SK-N-SH (cell line): ENCODE measurements at regions not wholly inside any gene's neighbourhood (a gene's known extent, or its start where the extent isn't known, plus 50 kb on each side); places are given as distances from the start of the nearest gene placed in this dataset.

Source experiments
- CTCF ChIA-PET: fragments of 300-600, 350-600 bp; formaldehyde crosslinking; extraction: SDS; loops from one replicate; lab custom pipeline; 2021; lab: Yijun Ruan, JAX
- POLR2A ChIA-PET: fragments of 350-600 bp; sonication (Branson Sonifier 250); formaldehyde crosslinking; extraction: SDS; loops from one replicate; lab custom pipeline; 2020; ENCODE audit warnings: antibody characterized with exemption, inconsistent platforms; lab: Yijun Ruan, JAX
- DNase-seq: peaks from one replicate; pipeline ENCODE4 v3.0.0; 2012
- H2AFZ ChIP-seq: fragments of 200-600 bp; sonication (generic); 2 replicates; pipeline ENCODE4 v1.8.1; 2016; ENCODE audit warnings: antibody characterized with exemption, mild to moderate bottlenecking, low read depth
- H3F3A ChIP-seq: fragments of 200-600 bp; sonication (generic); replicated peaks from 2 replicates; pipeline ENCODE3; 2016; ENCODE audit warnings: antibody characterized with exemption, mild to moderate bottlenecking; ENCODE audit not compliant: insufficient read depth
- H3K27ac ChIP-seq, 2 experiments: fragments of 200-500 bp in 1 of 2; fragments of 200-600 bp in 1 of 2; sonication (Bioruptor generic) in 1 of 2; sonication (generic), shearing (Covaris generic) in 1 of 2; 2 replicates each; pipeline versions ENCODE4 v1.5.1 to v1.6.1; 2014 to 2016; ENCODE audit warnings: low read depth in 2 of 2, inconsistent platforms in 1 of 2, low read length in 1 of 2, mild to moderate bottlenecking in 1 of 2, mixed read lengths in 1 of 2
- H3K27me3 ChIP-seq: fragments of 200-600 bp; sonication (generic), shearing (Covaris generic); 2 replicates; pipeline ENCODE4 v1.6.1; 2016; ENCODE audit warnings: mixed run types; ENCODE audit not compliant: insufficient read depth
- H3K36me3 ChIP-seq, 2 experiments: fragments of 200-500 bp in 1 of 2; fragments of 200-600 bp in 1 of 2; sonication (Bioruptor generic) in 1 of 2; sonication (generic) in 1 of 2; replicated peaks in 1 of 2; 2 replicates each; pipeline versions ENCODE3 to v1.5.1; 2014 to 2016; ENCODE audit warnings: low read length in 1 of 2, mild to moderate bottlenecking in 1 of 2; ENCODE audit not compliant: insufficient read depth in 2 of 2, control insufficient read depth in 1 of 2
- H3K4me1 ChIP-seq, 2 experiments: fragments of 200-500 bp in 1 of 2; fragments of 200-600 bp in 1 of 2; sonication (Bioruptor generic) in 1 of 2; sonication (generic), shearing (Covaris generic) in 1 of 2; 2 replicates each; pipeline versions ENCODE4 v1.5.1 to v1.6.1; 2014 to 2016; ENCODE audit warnings: low read depth in 1 of 2, low read length in 1 of 2, mixed run types in 1 of 2; ENCODE audit not compliant: insufficient read depth in 2 of 2, control insufficient read depth in 1 of 2
- H3K4me2 ChIP-seq: fragments of 200-600 bp; sonication (generic), shearing (Covaris generic); 2 replicates; pipeline ENCODE4 v1.6.1; 2017; ENCODE audit warnings: mixed run types
- H3K4me3 ChIP-seq, 2 experiments: fragments of 200-500 bp in 1 of 2; fragments of 200-600 bp in 1 of 2; sonication (Bioruptor generic) in 1 of 2; sonication (generic), shearing (Covaris generic) in 1 of 2; 2 replicates each; pipeline versions ENCODE4 v1.5.1 to v1.8.1; 2014 to 2016; ENCODE audit warnings: low read depth in 2 of 2, inconsistent platforms in 1 of 2, low read length in 1 of 2, mild to moderate bottlenecking in 1 of 2, mixed read lengths in 1 of 2, moderate library complexity in 1 of 2
- H3K79me2 ChIP-seq: fragments of 200-600 bp; sonication (generic); 2 replicates; pipeline ENCODE4 v1.8.1; 2017; ENCODE audit warnings: mild to moderate bottlenecking; ENCODE audit not compliant: insufficient read depth
- H3K9ac ChIP-seq: fragments of 200-600 bp; sonication (generic); 2 replicates; pipeline ENCODE4 v1.6.1; 2017; ENCODE audit warnings: mixed run types
- H3K9me2 ChIP-seq: fragments of 200-600 bp; sonication (generic); 2 replicates; pipeline ENCODE4 v1.6.1; 2017; ENCODE audit warnings: mixed run types
- H3K9me3 ChIP-seq: fragments of 200-600 bp; sonication (generic); 2 replicates; pipeline ENCODE4 v1.6.1; 2017; ENCODE audit warnings: mixed run types, mild to moderate bottlenecking, moderate library complexity
- H4K20me1 ChIP-seq: fragments of 200-600 bp; sonication (generic); 2 replicates; pipeline ENCODE4 v1.6.1; 2017; ENCODE audit warnings: mild to moderate bottlenecking, mixed run types; ENCODE audit not compliant: insufficient read depth
- ELF1 ChIP-seq: IDR thresholded peaks from 2 replicates; pipeline ENCODE4 v1.4.0; 2012
- EZH2phosphoT487 ChIP-seq: fragments of 200-600 bp; sonication (generic); IDR thresholded peaks from 2 replicates; pipeline ENCODE4 v1.6.1; 2017; ENCODE audit warnings: low read depth, mixed run types, mild to moderate bottlenecking, antibody characterized with exemption, moderate library complexity, borderline replicate concordance
- FOXJ3 ChIP-seq: sonication (generic); formaldehyde crosslinking; IDR thresholded peaks from 2 replicates; pipeline ENCODE4 v1.5.1; 2020; ENCODE audit warnings: mild to moderate bottlenecking, missing genetic modification reagents
- NFIC ChIP-seq: IDR thresholded peaks from 2 replicates; pipeline ENCODE4 v1.4.0; 2012; ENCODE audit warnings: borderline replicate concordance
- NRF1 ChIP-seq: IDR thresholded peaks from 2 replicates; pipeline ENCODE4 v1.6.1; 2012; ENCODE audit warnings: low read depth, mild to moderate bottlenecking, low read length
- RAD21 ChIP-seq: IDR thresholded peaks from 2 replicates; pipeline ENCODE4 v1.6.1; 2012; ENCODE audit warnings: mild to moderate bottlenecking, low read length
- TAF1 ChIP-seq: IDR thresholded peaks from 2 replicates; pipeline ENCODE4 v1.6.1; 2012; ENCODE audit warnings: low read depth, mild to moderate bottlenecking, low read length, moderate library complexity, borderline replicate concordance
- TCF12 ChIP-seq: IDR thresholded peaks from 2 replicates; pipeline ENCODE4 v1.4.0; 2012
- TEAD4 ChIP-seq: IDR thresholded peaks from 2 replicates; pipeline ENCODE4 v1.4.0; 2012; ENCODE audit warnings: mild to moderate bottlenecking, borderline replicate concordance; ENCODE audit not compliant: insufficient read depth
- WGBS: methylation state at CpG from one replicate; pipeline ENCODE4 v1.1.6; 2017; ENCODE audit warnings: low lambda C conversion rate; 5-methylcytosine and 5-hydroxymethylcytosine counted together
- TF ChIP-seq, protein P1 (sequence below): IDR thresholded peaks from 2 replicates; pipeline ENCODE4; 2012
- TF ChIP-seq, protein P2 (sequence below): IDR thresholded peaks from 2 replicates; pipeline ENCODE4 v1.4.0; 2012; ENCODE audit warnings: low read depth, borderline replicate concordance
- TF ChIP-seq, protein P3 (sequence below): fragments of 200-600 bp; sonication (generic); IDR thresholded peaks from 2 replicates; pipeline ENCODE4 v1.6.1; 2017; ENCODE audit warnings: antibody characterized with exemption, mild to moderate bottlenecking, moderate library complexity

DNA sequence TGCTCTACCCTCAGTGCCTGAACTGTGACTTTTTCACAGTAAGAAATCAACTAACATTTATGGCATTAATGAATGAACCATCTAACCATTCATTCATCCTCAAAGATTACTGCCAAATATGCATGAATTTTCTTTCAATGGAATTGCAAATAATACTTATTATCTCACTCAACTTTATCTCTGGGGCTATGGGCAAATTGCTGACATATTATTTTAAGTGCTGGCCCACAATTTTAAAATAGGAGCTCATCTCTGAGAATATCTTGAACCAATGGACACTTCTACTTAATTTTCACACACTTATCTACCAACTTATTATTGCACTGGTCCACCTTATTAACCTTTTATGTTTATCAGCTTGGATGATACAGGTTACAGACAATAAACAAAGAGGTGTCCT lies 182.8 kb downstream of the RBM43 start:
- peaks cover 13% of the 10 kb centered on the region; the same call in 1 of the 2 replicates for H3K9me3 ChIP-seq
- DNase-seq = no peak
- H3K36me3 ChIP-seq = no peaks in the 10 kb centered on the region
- TF ChIP-seq, protein P1, sequence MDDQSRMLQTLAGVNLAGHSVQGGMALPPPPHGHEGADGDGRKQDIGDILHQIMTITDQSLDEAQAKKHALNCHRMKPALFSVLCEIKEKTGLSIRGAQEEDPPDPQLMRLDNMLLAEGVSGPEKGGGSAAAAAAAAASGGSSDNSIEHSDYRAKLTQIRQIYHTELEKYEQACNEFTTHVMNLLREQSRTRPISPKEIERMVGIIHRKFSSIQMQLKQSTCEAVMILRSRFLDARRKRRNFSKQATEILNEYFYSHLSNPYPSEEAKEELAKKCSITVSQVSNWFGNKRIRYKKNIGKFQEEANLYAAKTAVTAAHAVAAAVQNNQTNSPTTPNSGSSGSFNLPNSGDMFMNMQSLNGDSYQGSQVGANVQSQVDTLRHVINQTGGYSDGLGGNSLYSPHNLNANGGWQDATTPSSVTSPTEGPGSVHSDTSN = no peak
- TF ChIP-seq NRF1 (no peak), ELF1 (no peak), RAD21 (no peak), TEAD4 (no peak), EZH2phosphoT487 (no peak)
- TF ChIP-seq, protein P2, sequence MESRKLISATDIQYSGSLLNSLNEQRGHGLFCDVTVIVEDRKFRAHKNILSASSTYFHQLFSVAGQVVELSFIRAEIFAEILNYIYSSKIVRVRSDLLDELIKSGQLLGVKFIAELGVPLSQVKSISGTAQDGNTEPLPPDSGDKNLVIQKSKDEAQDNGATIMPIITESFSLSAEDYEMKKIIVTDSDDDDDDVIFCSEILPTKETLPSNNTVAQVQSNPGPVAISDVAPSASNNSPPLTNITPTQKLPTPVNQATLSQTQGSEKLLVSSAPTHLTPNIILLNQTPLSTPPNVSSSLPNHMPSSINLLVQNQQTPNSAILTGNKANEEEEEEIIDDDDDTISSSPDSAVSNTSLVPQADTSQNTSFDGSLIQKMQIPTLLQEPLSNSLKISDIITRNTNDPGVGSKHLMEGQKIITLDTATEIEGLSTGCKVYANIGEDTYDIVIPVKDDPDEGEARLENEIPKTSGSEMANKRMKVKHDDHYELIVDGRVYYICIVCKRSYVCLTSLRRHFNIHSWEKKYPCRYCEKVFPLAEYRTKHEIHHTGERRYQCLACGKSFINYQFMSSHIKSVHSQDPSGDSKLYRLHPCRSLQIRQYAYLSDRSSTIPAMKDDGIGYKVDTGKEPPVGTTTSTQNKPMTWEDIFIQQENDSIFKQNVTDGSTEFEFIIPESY = no peak
- TF ChIP-seq, all 33 proteins: peak for 0
- H3F3A ChIP-seq = no peaks in the 10 kb centered on the region
- H3K9ac ChIP-seq = no peak overlapping the region
- CTCF ChIA-PET = no interaction called here
- no peaks in the 10 kb centered on the region for H3K27me3 ChIP-seq
- H4K20me1 ChIP-seq = no peaks in the 10 kb centered on the region
- no peaks in the 10 kb centered on the region for H3K79me2 ChIP-seq
- H3K27ac ChIP-seq = no peak overlapping the region
- H3K9me2 ChIP-seq = no peaks in the 10 kb centered on the region
- POLR2A ChIA-PET = no interaction called here
- H3K4me1 ChIP-seq = peaks cover 0 to 5% of the 10 kb centered on the region in 2 experiments; a peak in 2 of 4 replicates
- H3K4me2 ChIP-seq = no peak overlapping the region
- no peak overlapping the region for H2AFZ ChIP-seq
- H3K4me3 ChIP-seq = no peak overlapping the region

DNA sequence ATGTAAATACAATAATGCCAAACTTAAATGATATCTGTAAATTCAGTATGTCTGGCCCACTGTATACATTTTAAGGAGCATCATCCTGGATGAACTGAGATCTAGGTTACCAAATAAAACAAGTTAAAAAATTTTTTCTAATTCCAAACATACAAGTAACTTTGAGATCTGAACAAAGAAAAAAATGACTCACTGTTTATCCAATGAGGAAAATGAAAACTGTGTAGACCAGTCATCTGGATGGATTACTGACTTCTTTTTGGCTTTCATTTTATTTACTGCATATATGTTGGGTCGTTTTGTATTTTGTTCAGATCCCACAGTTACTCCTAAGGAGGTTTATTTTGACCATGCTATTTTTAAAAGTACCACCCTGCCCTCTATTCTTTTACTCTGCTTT lies 189.8 kb downstream of the RBM43 start:
- Histone ChIP-seq H4K20me1 (no peaks in the 10 kb centered on the region), H2AFZ (no peak overlapping the region), H3K9me2 (no peaks in the 10 kb centered on the region), H3K9me3 (peaks cover 4% of the 10 kb centered on the region; the same call in 1 of the 2 replicates), H3K4me3 (no peak overlapping the region), H3K9ac (no peak overlapping the region), H3K4me2 (no peak overlapping the region), H3K79me2 (no peaks in the 10 kb centered on the region), H3K36me3 (no peaks in the 10 kb centered on the region), H3F3A (no peaks in the 10 kb centered on the region), H3K27ac (no peak overlapping the region), H3K4me1 (peaks cover 0 to 3% of the 10 kb centered on the region in 2 experiments; a peak in 2 of 4 replicates), H3K27me3 (no peaks in the 10 kb centered on the region)
- TF ChIP-seq TAF1 = no peak
- TF ChIP-seq NFIC = no peak
- TF ChIP-seq, protein P3, sequence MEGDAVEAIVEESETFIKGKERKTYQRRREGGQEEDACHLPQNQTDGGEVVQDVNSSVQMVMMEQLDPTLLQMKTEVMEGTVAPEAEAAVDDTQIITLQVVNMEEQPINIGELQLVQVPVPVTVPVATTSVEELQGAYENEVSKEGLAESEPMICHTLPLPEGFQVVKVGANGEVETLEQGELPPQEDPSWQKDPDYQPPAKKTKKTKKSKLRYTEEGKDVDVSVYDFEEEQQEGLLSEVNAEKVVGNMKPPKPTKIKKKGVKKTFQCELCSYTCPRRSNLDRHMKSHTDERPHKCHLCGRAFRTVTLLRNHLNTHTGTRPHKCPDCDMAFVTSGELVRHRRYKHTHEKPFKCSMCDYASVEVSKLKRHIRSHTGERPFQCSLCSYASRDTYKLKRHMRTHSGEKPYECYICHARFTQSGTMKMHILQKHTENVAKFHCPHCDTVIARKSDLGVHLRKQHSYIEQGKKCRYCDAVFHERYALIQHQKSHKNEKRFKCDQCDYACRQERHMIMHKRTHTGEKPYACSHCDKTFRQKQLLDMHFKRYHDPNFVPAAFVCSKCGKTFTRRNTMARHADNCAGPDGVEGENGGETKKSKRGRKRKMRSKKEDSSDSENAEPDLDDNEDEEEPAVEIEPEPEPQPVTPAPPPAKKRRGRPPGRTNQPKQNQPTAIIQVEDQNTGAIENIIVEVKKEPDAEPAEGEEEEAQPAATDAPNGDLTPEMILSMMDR = no peak
- TF ChIP-seq FOXJ3 = no peak
- no peak for TF ChIP-seq NRF1
- TF ChIP-seq TCF12 = no peak
- TF ChIP-seq ELF1 = no peak
- TF ChIP-seq RAD21 = no peak
- 43% methylated on average over 1 of the region's 1 CpG for WGBS
- POLR2A ChIA-PET = no interaction called here
- CTCF ChIA-PET = interaction anchor here (0.6 to 1.8 kb wide), 2 partner anchors 12 to 16 kb away, joined by 4 to 6 read pairs; no protein-coding TSS in a partner anchor
- no peak for DNase-seq
